H1 (cell line): ENCODE measurements at regions not wholly inside any gene's neighbourhood (a gene's known extent, or its start where the extent isn't known, plus 50 kb on each side); places are given as distances from the start of the nearest gene placed in this dataset.

ENCODE experiments used
- JUND ChIP-seq: IDR thresholded peaks from 2 replicates; pipeline ENCODE4 v1.6.1; 2011; ENCODE audit warnings: mild to moderate bottlenecking, improper control_type of control experiment, low read length
- POLR2A ChIP-seq, 2 experiments: IDR thresholded peaks; 1 replicate in 1 of 2; 2 replicates in 1 of 2; pipeline ENCODE4 v1.6.1; 2011; ENCODE audit warnings: low read depth in 2 of 2, low read length in 2 of 2, mild to moderate bottlenecking in 2 of 2; ENCODE audit errors: control extremely low read depth in 1 of 2
- POLR2AphosphoS5 ChIP-seq: IDR thresholded peaks from 2 replicates; pipeline ENCODE4 v1.6.1; 2011; ENCODE audit warnings: low read depth, low read length
- SRF ChIP-seq: IDR thresholded peaks from 2 replicates; pipeline ENCODE4 v1.6.1; 2011; ENCODE audit warnings: mild to moderate bottlenecking, low read depth, low read length, moderate library complexity
- TAF1 ChIP-seq: IDR thresholded peaks from 2 replicates; pipeline ENCODE4 v1.6.1; 2011; ENCODE audit warnings: mild to moderate bottlenecking, low read depth, low read length
- TF ChIP-seq, protein P1 (sequence below): IDR thresholded peaks from 2 replicates; pipeline ENCODE4 v1.6.1; 2011; ENCODE audit warnings: low read length, improper control_type of control experiment

DNA sequence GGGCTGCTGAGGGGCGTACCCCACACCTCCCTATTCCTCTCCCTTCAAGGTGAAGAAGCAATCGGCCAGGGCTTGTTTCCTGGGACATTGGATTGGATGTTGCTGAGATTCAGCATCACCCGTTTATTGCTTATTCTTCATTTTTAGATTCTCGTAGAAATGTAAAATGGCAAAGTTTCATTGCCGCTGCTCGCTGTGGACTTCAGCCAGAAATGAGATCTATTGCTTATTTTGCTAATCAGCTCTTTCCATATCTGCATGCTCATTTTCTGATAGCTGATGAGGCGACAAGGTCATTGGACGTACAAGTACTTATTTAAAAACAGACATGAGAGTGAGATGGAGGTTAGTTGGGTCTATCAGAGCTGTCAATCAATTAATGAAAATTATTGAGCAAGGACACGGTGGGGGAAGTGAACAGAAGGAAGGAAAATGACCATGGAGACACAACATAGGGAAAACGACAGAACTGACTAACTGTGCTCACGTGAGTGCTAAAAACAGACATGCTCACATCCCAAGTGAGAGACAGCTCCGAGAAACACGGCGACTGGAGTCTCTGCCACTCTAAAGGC, 471.2 kb downstream of the NR2F2 start:
- TF ChIP-seq JUND = no peak
- no peak for TF ChIP-seq SRF
- TF ChIP-seq POLR2A (IDR thresholded peaks at IDR 0.05; ENCODE audit: control extremely low read depth in 1 of 2, low read depth in 2 of 2, low read length in 2 of 2) = no peak
- TF ChIP-seq POLR2AphosphoS5 = no peak
- TF ChIP-seq TAF1 = no peak
- TF ChIP-seq, protein P1, sequence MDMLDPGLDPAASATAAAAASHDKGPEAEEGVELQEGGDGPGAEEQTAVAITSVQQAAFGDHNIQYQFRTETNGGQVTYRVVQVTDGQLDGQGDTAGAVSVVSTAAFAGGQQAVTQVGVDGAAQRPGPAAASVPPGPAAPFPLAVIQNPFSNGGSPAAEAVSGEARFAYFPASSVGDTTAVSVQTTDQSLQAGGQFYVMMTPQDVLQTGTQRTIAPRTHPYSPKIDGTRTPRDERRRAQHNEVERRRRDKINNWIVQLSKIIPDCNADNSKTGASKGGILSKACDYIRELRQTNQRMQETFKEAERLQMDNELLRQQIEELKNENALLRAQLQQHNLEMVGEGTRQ = no peak
